ENCODE measurements at regions not wholly inside any gene's neighbourhood (a gene's known extent, or its start where the extent isn't known, plus 50 kb on each side); places are given as distances from the start of the nearest gene placed in this dataset.
"Not testable (repeated sequence)": the region's sequence is repeated elsewhere in the genome, so short reads cannot be mapped to it uniquely, and the experiment has no call there.

DNA sequence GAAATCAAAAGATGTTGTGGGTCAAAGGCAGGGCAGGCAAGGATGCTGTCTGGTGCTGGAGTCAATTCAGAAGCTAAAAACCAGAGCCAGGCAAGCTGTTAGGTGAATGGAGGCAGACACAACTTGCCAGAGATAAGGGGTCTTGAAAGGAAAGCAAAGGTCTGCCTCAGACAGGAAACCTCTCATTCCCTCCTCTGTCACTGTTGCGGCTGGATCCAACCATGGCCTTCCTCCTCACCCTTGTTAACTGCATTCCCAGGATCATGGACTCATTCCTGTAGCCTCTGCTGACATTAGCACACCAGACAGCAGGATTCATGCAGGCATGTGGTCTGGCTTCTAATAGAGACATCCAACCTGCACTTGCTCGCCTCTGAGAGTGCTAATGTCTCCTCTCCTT is 186.7 kb upstream of the HS3ST3A1 start:
- no peak for DNase-seq

- DNase-seq: no peak
These were observed 190.6 kb upstream of the HS3ST3A1 start for GRCh38 chr17:13792314-13792713.

- no peak for DNase-seq
These were observed 192.2 kb upstream of the HS3ST3A1 start for GRCh38 chr17:13793951-13794350.

- no peak for DNase-seq
These were observed 196.1 kb upstream of the HS3ST3A1 start for GRCh38 chr17:13797863-13798262.

DNA sequence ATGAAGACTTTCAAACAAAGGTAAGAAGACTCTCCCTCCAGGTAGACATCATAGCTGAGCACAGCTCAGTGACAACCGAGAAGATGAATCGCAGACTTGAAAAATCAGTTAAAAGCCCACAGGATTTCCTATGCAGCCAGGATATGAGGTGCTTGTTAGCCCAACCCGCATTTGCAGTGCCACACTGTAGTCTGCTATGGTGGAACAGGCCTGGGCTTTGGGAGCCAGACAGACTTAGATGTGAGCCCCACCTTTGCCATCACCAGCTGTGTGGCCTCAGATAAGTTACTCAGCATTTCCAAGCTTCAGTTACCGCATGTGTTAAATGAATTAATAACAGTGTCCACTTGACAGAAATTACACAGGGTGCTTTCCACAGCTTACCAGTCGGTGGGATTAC is 204.4 kb upstream of the HS3ST3A1 start:
- no peak for DNase-seq

- DNase-seq: no peak
These were observed 205.4 kb upstream of the HS3ST3A1 start for GRCh38 chr17:13807103-13807502.

DNA sequence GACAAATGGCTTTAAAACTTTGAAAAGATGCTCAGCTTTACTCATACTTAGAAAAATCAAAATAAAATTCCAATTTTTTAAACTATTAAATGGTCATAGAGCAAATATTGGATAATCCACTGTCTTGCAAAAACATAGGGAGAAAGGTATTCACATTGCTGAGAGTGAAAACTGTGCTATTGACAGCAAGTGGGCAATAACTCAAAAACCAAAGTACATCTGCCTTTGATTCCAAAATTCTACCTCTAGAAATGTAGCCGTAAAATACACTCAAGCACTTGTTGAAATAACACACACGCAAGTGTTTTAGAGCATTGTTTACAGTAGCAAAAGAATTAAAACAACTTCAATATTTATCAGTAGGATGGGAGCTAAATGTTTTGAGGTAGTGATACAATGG is 210.6 kb upstream of the HS3ST3A1 start:
- no peak for DNase-seq

DNA sequence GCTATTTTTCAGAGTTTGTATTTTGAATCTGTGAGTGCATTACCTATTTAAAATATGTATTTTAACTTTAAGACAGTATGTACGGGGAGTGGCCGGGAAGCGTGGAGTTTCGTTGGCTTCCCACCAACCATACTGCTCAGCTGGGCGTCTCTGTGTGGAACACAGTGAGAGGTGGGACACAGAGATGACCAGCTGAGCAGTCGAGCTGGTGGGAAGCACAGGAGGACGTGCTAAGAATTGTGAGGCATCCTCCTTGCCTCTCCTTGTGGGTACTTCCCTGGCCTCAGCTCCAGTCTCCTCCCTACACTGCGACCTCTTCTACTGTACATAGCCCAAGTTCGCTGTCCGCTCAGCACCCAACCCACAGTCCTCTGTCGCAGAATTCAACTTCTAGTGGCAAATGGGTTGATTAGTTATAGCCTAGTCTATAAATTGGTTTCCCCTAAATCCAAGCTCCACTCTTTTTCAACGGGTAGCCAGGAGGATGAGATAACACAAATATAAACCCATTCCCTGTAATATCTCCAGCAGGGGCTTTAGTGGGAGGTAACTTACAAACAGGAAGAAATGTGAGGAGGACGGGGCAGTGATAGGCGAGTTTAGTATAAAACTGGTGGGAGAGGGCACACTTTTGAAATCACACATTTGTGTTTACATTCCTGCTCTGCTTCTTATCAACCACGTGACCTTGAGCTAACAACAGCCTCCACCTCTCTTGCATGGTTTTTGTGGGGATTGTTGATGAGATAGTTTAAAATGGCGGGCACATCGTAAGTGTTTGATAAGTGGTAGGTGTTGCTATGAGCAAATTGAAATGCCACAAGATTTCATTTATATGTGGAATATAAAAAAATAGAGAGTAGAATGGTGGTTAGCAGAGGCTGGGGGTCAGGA is 211.9 kb upstream of the HS3ST3A1 start:
- DNase-seq: no peak

DNA sequence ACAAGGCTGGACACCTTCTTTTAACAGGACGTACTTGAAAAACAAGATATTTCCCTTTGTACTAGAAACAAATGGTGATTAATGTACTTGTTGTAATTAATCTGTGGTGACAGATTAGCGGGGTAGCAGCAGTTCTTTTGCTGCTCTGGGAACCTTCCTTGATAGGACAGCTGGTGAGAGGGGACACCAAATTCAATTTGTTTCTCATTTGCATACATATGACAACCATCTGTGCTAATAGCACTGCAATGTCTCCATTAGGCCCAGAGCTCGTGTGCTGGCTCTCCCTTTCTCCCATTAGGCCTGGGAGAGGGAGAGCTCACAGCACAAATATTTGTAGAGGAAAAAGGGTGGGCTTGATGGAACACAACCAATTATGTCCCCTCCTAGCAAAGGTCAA is 221.0 kb upstream of the HS3ST3A1 start:
- DNase-seq: no peak

- DNase-seq: no peak
These were observed 223.9 kb upstream of the HS3ST3A1 start for GRCh38 chr17:13825526-13826040.

GRCh38 chr17:13827118-13827517 is 225.4 kb upstream of the HS3ST3A1 start:
- DNase-seq: no peak

GRCh38 chr17:13833921-13834320 is 232.2 kb upstream of the HS3ST3A1 start:
- no peak for DNase-seq

DNA sequence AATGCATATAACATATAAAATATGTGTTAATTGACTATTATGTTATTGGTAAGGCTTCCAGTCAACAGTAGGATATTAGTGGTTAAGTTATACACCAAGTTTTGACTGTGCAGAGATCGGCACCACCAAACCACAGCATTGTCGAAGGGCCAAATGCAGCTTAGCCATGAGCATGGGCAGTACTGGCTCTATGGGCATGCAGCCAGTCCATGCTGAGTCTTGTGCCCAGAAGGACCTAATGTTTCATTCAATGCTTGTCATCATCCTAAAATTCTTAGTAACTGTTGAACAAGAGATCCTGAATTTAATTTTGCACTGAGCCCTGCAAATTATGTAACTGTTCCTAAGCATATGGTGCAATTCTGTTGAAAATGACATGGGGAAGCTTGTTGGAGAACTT is 233.4 kb upstream of the HS3ST3A1 start:
- no peak for DNase-seq

DNA sequence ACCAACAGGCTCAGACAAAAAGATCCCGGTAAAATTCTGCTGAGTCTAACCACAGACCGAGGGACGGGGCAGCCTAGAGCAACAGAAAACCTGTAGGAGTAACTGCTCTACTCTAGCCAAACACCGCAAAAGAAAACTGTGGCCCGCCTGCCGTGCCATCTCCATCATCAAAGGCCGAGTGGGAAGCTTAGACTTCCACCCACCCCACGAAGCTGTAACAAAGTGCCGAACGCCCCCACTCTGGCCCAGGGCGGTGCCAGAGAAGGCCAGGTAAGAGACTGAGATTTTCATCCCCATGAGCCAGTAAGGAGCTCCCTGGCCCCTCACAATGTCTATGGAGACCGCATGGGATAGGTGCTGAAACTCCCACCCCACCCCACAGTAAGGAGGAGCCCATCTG is 231.9 kb upstream of the COX10 start:
- DNase-seq: no peak

- no peak for DNase-seq
These were observed 229.1 kb upstream of the COX10 start for GRCh38 chr17:13840254-13840653.

DNA sequence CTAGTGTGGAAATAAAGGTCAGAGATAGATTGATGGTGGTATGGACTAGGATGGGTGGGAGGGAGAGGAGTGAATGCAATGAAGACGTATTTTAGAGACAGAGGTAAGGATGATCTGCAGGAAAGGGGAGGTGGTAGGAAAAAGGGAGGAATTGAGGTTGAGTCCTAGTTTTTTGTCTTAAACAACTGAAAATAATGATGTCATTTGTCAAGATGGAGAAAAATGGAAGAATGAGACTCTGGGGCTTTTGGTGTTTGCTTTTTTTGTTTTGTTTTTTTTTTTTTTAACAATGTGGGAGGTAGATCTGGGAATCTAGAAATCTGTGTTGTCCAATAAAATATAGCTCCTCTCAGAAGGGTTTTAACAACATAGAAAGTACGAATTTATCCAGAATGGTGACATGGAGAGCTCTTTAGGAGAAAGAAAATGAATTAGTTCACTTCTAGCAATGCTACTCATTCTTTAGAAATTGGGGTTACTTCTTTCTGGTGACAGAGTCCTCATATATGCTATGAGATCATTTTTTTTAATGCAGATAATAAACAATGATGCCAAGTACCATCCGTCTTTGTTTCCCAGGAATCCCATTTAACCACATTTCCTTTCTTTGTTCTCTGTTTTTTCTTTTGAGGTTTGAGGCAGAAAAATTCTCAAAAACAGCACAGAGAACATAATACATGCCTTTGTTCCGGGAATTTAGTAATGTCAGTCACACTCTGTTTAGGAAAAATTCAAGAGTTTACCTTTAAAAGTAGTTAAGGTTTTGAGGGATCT is 225.3 kb upstream of the COX10 start:
- no peak for DNase-seq

GRCh38 chr17:13851889-13852288 is 217.4 kb upstream of the COX10 start:
- DNase-seq: no peak

DNA sequence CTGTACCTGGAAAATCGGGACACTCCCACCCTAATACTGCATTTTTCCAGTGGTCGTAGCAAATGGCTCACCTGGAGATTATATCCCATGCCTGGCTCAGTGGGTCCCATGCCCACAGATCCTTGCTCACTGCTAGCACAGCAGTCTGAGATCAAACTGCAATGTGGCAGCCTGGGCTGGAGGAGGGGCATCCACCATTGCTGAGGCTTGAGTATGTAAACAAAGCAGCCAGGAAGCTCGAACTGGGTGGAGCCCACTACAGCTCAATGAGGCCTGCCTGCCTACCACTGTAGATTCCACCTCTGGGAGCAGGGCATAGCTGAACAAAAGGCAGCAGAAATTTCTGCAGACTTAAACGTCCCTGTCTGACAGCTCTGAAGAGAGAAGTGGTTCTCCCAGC is 213.6 kb upstream of the COX10 start:
- DNase-seq: not testable (repeated sequence)

- DNase-seq: no peak
These were observed 207.0 kb upstream of the COX10 start for GRCh38 chr17:13862346-13862745.

DNA sequence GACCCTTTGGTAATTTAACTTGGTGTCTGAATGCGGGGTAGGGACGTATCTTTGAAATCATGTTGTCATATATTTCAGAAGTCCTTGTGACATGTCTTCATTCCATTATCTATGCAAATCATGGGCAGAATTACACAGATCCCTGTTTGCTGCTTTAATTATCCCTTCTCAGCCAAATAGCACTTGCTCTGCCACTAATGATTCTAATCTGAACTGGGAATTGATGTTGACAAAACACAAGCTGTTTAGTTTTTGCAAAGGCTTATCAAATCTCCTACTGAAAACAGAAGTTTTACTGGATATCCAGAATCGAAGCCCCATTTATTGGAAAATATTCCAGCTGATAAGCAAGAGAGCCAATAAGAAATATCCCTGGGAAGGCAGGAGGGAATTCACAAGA is 205.9 kb upstream of the COX10 start:
- DNase-seq: no peak

DNA sequence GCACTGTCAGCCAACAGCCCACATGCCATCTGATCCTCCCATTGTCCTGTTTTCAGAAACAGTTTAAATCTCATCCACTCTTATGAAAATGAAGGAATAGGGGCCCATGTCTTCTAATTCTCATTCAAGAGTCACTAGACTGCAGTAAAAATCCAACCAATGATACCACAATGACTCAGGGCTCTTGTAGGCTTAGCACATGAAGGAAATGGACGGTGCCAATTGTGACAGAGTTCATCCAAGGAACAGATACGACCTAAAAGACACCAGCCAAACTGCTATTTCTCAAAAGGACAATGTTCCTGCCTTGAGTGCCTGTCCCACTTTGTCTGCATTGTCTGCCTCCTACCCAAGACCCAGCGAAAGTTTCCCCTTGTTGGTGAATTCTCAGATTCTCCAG is 204.8 kb upstream of the COX10 start:
- DNase-seq: no peak

- no peak for DNase-seq
These were observed 203.7 kb upstream of the COX10 start for GRCh38 chr17:13865650-13866049.

DNA sequence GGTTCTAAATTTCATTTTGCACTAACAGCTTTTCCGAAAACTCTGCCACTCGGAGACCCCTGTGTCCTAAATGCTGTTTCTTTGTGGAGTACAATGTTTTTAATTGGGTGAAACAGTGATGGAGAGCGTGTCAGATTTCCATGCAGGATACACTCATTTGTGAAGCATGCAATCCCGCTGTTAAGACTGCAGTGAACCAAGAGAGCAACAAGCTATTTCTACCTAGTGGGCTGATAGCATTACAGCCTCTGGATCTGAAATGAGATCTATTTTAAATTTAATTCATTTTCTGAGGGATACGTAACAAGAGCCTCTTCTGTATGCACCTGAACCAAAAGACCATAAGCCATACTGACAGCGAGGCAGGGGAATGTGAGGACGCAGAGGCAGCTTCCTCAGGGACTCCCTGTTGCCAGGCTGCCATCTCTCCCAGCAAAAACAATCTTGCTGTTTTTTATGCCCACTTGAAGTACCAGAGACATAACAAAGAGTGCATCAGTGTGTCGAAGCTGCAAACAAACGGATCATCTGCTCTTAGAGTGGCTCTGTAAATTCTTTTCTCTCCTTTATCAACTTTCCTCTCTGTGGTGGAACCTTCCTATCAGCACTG is 199.9 kb upstream of the COX10 start:
- no peak for DNase-seq

DNA sequence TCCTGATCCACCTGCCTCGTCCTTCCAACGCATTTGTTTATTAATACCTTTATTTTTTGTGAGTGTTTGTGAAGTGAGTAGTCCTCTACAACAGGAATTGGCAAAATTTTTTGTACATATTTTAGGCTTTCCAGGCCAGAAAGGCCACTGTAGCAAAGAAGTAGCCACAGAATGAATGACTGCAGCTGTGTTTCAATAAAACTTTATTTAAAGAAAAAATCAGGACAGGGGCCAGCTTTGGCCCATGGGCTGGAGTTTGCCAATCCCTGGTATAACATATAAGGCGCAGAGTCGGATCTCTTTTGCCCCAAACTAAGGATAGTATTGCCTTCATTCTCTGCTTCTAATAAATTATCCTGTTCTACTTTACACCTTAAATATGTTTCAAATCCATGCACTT is 198.0 kb upstream of the COX10 start:
- no peak for DNase-seq
